Endothelial cell (in vitro differentiated cells): ENCODE measurements at regions not wholly inside any gene's neighbourhood (a gene's known extent, or its start where the extent isn't known, plus 50 kb on each side); places are given as distances from the start of the nearest gene placed in this dataset.

Source experiments
- DNase-seq: peaks from one replicate; pipeline ENCODE4 v3.0.0; 2021; ENCODE audit warnings: low spot score
- H3K27ac Mint-ChIP-seq: one replicate; pipeline ENCODE4 v1.8.0; 2021; ENCODE audit warnings: mixed read lengths, inconsistent platforms; ENCODE audit not compliant: unreplicated experiment
- H3K27me3 Mint-ChIP-seq: one replicate; pipeline ENCODE4 v1.8.0; 2021; ENCODE audit warnings: mild to moderate bottlenecking, moderate library complexity, mixed read lengths, inconsistent platforms; ENCODE audit not compliant: unreplicated experiment
- H3K36me3 Mint-ChIP-seq: one replicate; pipeline ENCODE4 v1.8.0; 2021; ENCODE audit warnings: mild to moderate bottlenecking, low read depth, mixed read lengths, inconsistent platforms; ENCODE audit not compliant: unreplicated experiment
- H3K4me1 Mint-ChIP-seq: one replicate; pipeline ENCODE4 v1.8.0; 2021; ENCODE audit warnings: mild to moderate bottlenecking, mixed read lengths, inconsistent platforms; ENCODE audit not compliant: unreplicated experiment
- H3K4me3 Mint-ChIP-seq: one replicate; pipeline ENCODE4 v1.8.0; 2021; ENCODE audit warnings: mild to moderate bottlenecking, mixed read lengths, inconsistent platforms; ENCODE audit not compliant: unreplicated experiment
- H3K9me3 Mint-ChIP-seq: one replicate; pipeline ENCODE4 v1.8.0; 2021; ENCODE audit warnings: mixed read lengths, inconsistent platforms; ENCODE audit not compliant: unreplicated experiment
- TF ChIP-seq, protein P1 (sequence below): fragments of 200-600 bp; sonication (generic); IDR thresholded peaks from one replicate; pipeline ENCODE4 v1.5.0; 2021; ENCODE audit warnings: antibody characterized with exemption; ENCODE audit not compliant: unreplicated experiment

DNA sequence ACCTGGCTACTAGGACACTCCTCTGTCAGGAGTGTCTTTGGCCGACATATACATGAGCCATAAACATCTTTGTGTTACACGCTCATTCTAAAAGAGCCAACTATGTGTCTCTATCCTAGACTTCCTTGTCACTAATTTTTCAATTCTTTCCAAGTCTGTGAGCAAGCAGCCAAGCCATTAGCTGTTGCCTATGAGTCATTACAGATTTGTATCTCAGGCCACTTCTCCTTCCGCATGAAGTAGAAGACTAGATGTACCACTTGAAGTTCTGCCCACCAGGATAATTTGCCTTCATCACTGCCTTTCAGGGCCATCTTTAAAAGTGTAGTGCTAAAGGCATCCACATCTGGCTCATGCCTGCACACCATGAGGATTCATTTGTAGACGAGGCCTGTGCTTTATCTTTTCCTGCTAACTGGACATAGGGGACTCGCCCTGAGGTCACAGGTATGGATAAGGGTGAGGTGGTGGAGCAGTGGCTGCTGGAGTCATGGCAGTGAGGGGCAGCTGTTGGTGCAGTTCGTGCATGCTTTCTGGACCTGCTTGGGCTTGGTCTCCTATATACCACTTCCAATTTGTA, 126.1 kb upstream of the KL start:
- H3K4me3 Mint-ChIP-seq, result no peak overlapping the region
- peaks cover 4% of the 10 kb centered on the region for H3K27me3 Mint-ChIP-seq
- no peak overlapping the region for H3K27ac Mint-ChIP-seq
- no peaks in the 10 kb centered on the region for H3K36me3 Mint-ChIP-seq
- H3K9me3 Mint-ChIP-seq, result no peaks in the 10 kb centered on the region
- TF ChIP-seq, protein P1, sequence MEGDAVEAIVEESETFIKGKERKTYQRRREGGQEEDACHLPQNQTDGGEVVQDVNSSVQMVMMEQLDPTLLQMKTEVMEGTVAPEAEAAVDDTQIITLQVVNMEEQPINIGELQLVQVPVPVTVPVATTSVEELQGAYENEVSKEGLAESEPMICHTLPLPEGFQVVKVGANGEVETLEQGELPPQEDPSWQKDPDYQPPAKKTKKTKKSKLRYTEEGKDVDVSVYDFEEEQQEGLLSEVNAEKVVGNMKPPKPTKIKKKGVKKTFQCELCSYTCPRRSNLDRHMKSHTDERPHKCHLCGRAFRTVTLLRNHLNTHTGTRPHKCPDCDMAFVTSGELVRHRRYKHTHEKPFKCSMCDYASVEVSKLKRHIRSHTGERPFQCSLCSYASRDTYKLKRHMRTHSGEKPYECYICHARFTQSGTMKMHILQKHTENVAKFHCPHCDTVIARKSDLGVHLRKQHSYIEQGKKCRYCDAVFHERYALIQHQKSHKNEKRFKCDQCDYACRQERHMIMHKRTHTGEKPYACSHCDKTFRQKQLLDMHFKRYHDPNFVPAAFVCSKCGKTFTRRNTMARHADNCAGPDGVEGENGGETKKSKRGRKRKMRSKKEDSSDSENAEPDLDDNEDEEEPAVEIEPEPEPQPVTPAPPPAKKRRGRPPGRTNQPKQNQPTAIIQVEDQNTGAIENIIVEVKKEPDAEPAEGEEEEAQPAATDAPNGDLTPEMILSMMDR, result no peak
- no peaks in the 10 kb centered on the region for H3K4me1 Mint-ChIP-seq
- DNase-seq, result no peak

- no peaks in the 10 kb centered on the region for H3K36me3 Mint-ChIP-seq
- H3K4me1 Mint-ChIP-seq, result no peaks in the 10 kb centered on the region
- H3K9me3 Mint-ChIP-seq, result no peaks in the 10 kb centered on the region
- H3K27me3 Mint-ChIP-seq, result peaks cover 4% of the 10 kb centered on the region
- no peak overlapping the region for H3K27ac Mint-ChIP-seq
- DNase-seq, result no peak
- no peak overlapping the region for H3K4me3 Mint-ChIP-seq
- TF ChIP-seq, protein P1, result no peak
Observed at GRCh38 chr13:32893176-32893575, 123.0 kb upstream of the KL start.

GRCh38 chr13:32894589-32895001, 121.6 kb upstream of the KL start:
- Mint-ChIP-seq H3K4me3 (no peak overlapping the region), H3K36me3 (no peaks in the 10 kb centered on the region), H3K27ac (no peak overlapping the region), H3K4me1 (no peaks in the 10 kb centered on the region), H3K9me3 (no peaks in the 10 kb centered on the region), H3K27me3 (peaks cover 4% of the 10 kb centered on the region)
- no peak for DNase-seq
- TF ChIP-seq, protein P1, result no peak

GRCh38 chr13:32895296-32895695, 120.9 kb upstream of the KL start:
- DNase-seq, result no peak
- Mint-ChIP-seq H3K4me3 (no peak overlapping the region), H3K27me3 (peaks cover 4% of the 10 kb centered on the region), H3K27ac (no peak overlapping the region), H3K4me1 (no peaks in the 10 kb centered on the region), H3K9me3 (no peaks in the 10 kb centered on the region), H3K36me3 (no peaks in the 10 kb centered on the region)
- TF ChIP-seq, protein P1, result no peak

GRCh38 chr13:32897296-32897695, 118.9 kb upstream of the KL start:
- H3K36me3 Mint-ChIP-seq, result no peaks in the 10 kb centered on the region

More at GRCh38 chr13:32897296-32897695, 118.9 kb upstream of the KL start:
- peaks cover 4% of the 10 kb centered on the region for H3K27me3 Mint-ChIP-seq
- no peak overlapping the region for H3K27ac Mint-ChIP-seq
- H3K4me3 Mint-ChIP-seq, result no peak overlapping the region
- TF ChIP-seq, protein P1, result no peak
- no peaks in the 10 kb centered on the region for H3K9me3 Mint-ChIP-seq
- no peak for DNase-seq
- H3K4me1 Mint-ChIP-seq, result no peaks in the 10 kb centered on the region
